NCI-H1092 (cell line): ENCODE measurements at regions not wholly inside any gene's neighbourhood (a gene's known extent, or its start where the extent isn't known, plus 50 kb on each side); places are given as distances from the start of the nearest gene placed in this dataset.
"Not testable (repeated sequence)": the region's sequence is repeated elsewhere in the genome, so short reads cannot be mapped to it uniquely, and the experiment has no call there.

Experiments
- DNase-seq: peaks from one replicate; lab custom pipeline; 2025; lab: John Stamatoyannopoulos, UW

DNA sequence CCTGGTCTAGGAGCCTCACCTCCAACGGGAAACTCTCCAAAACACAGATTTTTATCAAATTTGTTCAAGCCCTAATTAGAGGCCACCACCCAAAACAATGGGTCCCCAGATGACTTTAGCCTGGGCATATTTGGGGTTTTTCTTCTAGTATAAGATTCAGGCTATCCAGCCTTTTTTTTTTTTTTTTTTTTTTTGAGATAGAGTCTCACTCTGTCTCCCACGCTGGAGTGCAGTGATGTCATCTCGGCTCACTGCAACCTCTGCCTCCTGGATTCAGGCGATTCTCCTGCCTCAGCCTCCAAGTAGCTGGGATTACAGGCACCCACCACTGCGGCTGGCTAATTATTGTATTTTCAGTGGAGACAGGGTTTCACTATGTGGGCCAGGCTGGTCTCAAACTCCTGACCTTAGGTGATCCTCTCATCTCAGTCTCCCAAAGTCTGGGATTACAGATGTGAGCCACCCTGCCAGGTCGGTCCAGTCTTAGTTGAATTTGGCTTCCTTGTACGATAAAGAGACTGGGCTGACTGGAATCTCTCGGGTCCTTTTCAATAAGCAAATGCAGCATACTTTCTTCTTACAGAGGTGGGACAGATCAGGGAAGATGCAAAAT is 91.4 kb upstream of the KLF6 start:
- no peak for DNase-seq

DNA sequence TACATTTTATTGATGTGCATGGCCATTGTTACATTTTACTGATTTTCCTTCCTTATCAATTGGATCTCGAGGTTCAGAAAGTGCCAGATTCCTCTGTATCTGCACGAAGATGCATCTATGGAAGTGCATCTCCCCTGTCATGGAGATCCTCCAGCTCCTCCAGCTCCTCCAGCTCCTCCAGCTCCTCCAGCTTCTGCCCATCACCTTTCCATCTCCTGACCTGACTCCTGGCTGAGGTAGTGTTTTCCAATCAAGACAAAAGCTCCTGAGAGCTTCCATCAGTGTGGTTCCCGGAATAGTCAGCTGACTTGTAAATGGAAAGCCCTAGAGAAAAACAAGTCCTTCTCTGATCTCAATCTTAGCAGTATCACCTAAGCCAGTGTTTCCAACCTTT is 90.8 kb upstream of the KLF6 start:
- DNase-seq: no peak

GRCh38 chr10:3874990-3875841 is 90.2 kb upstream of the KLF6 start:
- DNase-seq: no peak

GRCh38 chr10:3874610-3874989 is 89.6 kb upstream of the KLF6 start:
- DNase-seq: not testable (repeated sequence)

GRCh38 chr10:3873728-3874461 is 88.9 kb upstream of the KLF6 start:
- DNase-seq: peak; percentile 2

GRCh38 chr10:3872712-3873329 is 87.8 kb upstream of the KLF6 start:
- DNase-seq: no peak

- DNase-seq: no peak
These were observed 86.5 kb upstream of the KLF6 start for GRCh38 chr10:3871424-3871996.

DNA sequence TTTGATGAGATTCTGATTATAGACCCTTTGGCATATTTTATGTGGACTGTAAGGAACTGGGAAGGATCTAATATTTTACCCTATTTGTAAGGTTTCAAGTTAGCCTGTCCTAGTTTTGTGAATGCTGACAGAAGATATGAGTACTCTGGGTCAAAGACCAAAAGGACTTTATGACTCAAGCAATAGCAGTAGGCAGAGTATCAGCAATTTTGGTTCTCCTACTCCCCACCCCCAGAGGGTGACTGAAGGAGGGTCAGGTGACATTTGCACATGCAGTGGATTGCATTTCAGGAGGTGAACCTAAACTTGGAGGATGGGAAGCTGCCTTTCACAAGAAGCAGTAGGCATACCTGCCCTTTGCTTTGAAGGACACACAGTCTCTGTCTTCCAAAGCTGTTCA is 84.0 kb upstream of the KLF6 start:
- DNase-seq: no peak

DNA sequence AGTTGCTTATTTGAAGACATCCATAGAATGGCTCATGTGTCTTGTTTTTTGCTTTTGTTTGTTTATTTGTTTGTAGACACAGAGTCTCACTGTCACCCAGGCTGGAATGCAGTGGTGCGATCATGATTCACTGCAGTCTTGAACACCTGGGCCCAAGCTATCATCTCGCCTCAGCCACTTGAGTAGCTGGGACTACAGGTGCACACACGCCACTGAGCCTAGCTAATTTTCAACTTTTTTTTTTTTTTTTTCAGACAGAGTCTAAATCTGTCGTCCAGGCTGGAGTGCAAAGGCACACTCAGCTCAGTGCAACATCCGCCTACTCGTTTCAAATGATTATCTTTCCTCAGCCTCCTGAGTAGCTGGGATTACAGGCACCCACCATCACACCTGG is 83.3 kb upstream of the KLF6 start:
- DNase-seq: no peak

DNA sequence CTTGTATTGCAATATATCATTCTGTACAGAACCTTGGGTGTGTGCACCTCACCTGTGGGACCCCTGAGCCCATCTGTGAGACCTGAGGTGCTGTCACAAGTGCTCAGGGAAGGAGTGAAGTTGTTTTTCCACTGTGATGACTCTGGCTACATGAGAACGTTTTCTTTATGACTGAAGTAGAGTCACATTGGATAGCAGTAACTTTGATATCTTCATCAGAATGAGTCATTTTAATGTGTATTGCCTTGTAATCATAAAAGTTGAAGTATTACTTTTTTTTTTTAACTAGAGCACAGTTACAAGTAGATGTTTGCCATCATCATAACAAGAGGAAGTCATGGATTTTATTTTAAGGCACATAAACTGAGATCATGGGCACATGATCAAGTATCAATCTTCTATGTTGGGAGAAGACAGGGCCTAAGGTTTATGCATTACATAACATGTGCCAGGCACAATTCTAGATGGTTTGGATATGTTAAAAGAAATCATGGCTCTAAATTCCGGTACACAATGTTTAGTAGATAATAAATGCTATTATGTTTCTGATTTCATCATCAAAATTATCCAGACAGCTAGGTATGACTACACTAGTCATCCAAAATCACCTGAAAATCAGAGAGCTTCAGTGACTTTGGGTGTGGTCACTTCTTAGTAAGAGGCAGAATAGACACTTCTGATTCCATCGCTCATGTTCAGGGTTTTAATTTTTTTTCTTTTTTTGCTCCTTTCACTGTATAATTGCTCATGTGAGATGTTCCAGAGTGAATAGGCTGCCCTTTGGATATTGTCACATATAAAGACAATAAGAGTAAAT is 82.7 kb upstream of the KLF6 start:
- no peak for DNase-seq

DNA sequence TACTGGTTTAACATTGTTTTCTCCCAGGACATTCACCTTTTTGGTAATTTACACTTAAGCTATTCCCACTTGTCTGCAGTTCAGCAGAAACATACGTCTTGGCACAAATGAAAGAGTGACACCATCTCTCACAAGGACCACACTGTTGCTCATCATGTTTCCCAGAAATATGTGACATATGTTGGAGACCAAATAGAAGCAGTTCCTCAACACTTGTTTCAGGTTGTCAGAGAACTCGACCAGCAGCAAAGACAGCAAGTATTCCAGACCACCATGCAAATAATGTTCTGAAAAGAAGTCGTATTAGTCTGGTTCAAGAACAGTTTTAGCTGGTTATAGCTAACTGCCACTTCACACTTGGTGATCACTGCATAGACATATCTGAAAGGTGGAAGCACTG is 81.3 kb upstream of the KLF6 start:
- DNase-seq: no peak

DNA sequence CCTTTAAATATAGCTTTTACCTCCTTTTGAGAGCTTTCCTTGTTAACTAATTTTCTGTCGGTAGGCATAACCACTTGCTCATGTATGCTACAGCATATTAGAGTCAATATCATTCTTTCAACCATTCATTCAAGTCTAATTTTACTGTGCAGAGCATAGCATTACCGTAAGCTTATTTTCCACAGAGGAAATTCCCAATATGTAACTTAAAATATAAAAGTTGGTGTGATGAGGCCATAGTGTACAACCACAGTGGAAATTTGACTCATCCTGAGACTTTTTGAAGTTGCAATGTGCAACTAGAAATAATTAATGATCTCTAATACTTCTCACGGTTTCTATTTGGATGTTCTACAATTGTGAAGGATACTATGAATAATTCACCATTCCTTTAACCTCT is 80.6 kb upstream of the KLF6 start:
- no peak for DNase-seq

DNA sequence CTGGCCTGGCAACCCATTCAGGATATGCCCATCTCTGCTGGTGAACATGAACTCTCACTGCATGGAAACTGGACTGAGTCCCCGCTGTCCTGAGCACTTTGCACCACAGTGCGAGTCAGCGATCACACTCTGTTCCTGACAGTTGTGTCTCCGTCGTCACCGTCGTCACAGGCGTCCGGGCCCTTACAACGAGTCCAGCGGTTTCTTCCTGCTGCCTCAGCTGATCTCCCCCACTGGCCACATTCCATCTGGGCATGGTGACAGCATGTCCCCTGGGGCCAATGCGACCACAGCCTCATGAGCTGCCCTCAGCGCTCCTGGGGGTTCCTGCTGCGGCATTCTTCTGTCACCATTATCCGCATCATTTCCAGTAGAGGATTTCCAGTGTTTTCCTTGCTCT is 76.8 kb upstream of the KLF6 start:
- DNase-seq: no peak

GRCh38 chr10:3858051-3858845 is 73.2 kb upstream of the KLF6 start:
- DNase-seq: no peak

GRCh38 chr10:3857318-3857717 is 72.3 kb upstream of the KLF6 start:
- no peak for DNase-seq

GRCh38 chr10:3856593-3856992 is 71.6 kb upstream of the KLF6 start:
- DNase-seq: no peak

DNA sequence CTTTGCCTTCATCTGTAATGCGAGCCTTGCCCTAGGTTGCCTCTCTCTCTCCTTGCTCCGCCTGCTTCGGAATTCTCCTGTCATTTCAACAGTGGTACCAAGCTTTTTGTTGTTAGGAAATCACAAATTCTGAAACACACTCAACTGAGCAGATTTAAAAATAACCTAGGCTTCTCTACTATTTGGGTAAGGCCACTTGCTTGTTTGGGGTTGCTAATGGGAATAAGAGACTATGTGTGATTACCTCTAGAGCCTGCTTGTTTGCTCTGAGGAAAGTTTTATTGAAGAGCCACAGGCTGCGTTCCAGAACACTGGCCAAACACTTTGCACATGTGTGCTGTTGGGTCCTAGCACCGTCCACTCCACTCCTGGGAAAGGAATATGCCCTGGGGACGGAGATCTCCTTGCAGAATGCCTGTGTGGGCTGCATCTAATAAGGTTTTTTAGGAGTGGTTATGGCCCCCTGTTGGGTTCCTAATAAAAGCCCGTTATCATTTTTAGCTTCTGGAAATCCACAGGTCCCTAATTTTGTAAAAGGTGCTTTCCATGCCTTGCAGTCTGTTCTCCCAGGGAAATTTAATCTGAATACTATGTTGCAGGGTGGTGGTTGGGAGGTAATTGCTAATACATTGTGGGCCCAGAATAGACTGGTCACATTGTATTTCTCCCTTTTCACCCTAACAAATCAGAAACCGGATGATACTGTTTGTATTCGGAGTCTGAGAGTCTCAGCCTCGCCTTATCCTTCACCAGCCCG is 68.7 kb upstream of the KLF6 start:
- no peak for DNase-seq

DNA sequence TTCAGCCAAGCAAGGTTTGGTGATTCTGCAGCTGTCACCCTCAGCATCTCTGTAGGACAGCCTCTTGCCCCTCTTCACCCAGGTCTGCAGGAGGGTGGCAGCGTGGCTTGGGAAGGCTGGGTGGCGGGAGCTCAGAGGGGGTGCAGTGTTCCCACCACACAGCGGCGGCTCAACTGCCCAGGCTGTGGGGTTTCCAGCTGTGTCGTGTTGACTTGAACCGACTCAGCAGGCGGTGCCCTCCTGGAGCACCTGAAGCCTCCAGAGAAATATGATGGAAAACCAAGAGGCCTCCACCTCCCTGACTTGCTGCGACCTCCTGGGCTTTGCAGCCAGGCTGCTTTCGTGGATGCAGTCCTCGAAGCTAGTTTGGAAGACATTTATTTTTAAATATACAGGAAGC is 68.0 kb upstream of the KLF6 start:
- no peak for DNase-seq

GRCh38 chr10:3852147-3852904 is 67.3 kb upstream of the KLF6 start:
- no peak for DNase-seq
